CD4-positive, alpha-beta T cell (primary cell): ENCODE measurements at regions not wholly inside any gene's neighbourhood (a gene's known extent, or its start where the extent isn't known, plus 50 kb on each side); places are given as distances from the start of the nearest gene placed in this dataset.

Source experiments
- ATAC-seq: fragments of 200-7000 bp; cut with Tn5 transposase; one replicate; pipeline ENCODE4 v1.10.0; 2022; ENCODE audit warnings: mild to moderate bottlenecking; ENCODE audit not compliant: poor library complexity
- CTCF ChIA-PET: fragments of 350-600 bp; sonication (Branson Sonifier 250); formaldehyde crosslinking; loops from one replicate; lab custom pipeline; 2021; ENCODE audit warnings: antibody characterized with exemption, inconsistent platforms; lab: Charles Lee
- POLR2A ChIA-PET: fragments of 350-600 bp; sonication (Branson Sonifier 250); formaldehyde crosslinking; loops from one replicate; lab custom pipeline; 2021; ENCODE audit warnings: antibody characterized with exemption, inconsistent platforms; lab: Charles Lee
- DNase-seq, 14 experiments: peaks; one replicate each; pipeline ENCODE4 v3.0.0-alpha.2; 2013 to 2020; ENCODE audit warnings: mixed read lengths in 2 of 14
- H3K27ac ChIP-seq, 2 donors: one replicate each; pipeline versions ENCODE4 v1.5.1 to v1.7.0; 2013; ENCODE audit warnings: low read length in 2 of 2, low read depth in 1 of 2, mild to moderate bottlenecking in 1 of 2
- H3K27me3 ChIP-seq, 2 experiments: 1 replicate in 1 of 2; 2 replicates in 1 of 2; pipeline versions ENCODE4 v1.6.1 to v1.7.0; 2013; ENCODE audit warnings: low read length in 2 of 2, control low read depth in 1 of 2, mild to moderate bottlenecking in 1 of 2, moderate library complexity in 1 of 2; ENCODE audit not compliant: insufficient read depth in 2 of 2, control insufficient read depth in 1 of 2
- H3K36me3 ChIP-seq: one replicate; pipeline ENCODE4 v1.6.1; 2013; ENCODE audit warnings: low read length, control low read depth; ENCODE audit not compliant: insufficient read depth
- H3K4me1 ChIP-seq: one replicate; pipeline ENCODE4 v1.6.1; 2013; ENCODE audit warnings: low read length, control low read depth; ENCODE audit not compliant: insufficient read depth
- H3K4me3 ChIP-seq: one replicate; pipeline ENCODE4 v1.5.1; 2013; ENCODE audit warnings: mild to moderate bottlenecking, low read length, moderate library complexity
- H3K9me3 ChIP-seq, 2 experiments: 1 replicate in 1 of 2; 2 replicates in 1 of 2; pipeline versions ENCODE4 v1.6.1 to v1.7.0; 2013; ENCODE audit warnings: low read length in 2 of 2, mild to moderate bottlenecking in 2 of 2, control low read depth in 1 of 2, moderate library complexity in 1 of 2; ENCODE audit not compliant: control insufficient read depth in 1 of 2, insufficient read depth in 1 of 2
- H3K27ac Mint-ChIP-seq: one replicate; pipeline ENCODE4 v1.8.0; 2020; ENCODE audit warnings: mixed read lengths
- H3K27me3 Mint-ChIP-seq: one replicate; pipeline ENCODE4 v1.8.0; 2021; ENCODE audit warnings: mixed read lengths
- H3K36me3 Mint-ChIP-seq: one replicate; pipeline ENCODE4 v1.8.0; 2021; ENCODE audit warnings: low read depth, mixed read lengths
- H3K4me1 Mint-ChIP-seq: one replicate; pipeline ENCODE4 v1.8.0; 2021; ENCODE audit warnings: low read depth, mixed read lengths
- H3K4me3 Mint-ChIP-seq: one replicate; pipeline ENCODE4 v1.8.0; 2020; ENCODE audit warnings: mild to moderate bottlenecking, mixed read lengths
- H3K9me3 Mint-ChIP-seq: one replicate; pipeline ENCODE4 v1.8.0; 2020; ENCODE audit warnings: mixed read lengths
- intact Hi-C, 2 experiments: fragments of 100-400 bp; cut with DNase I in 1 of 2; cut with micrococcal nuclease in 1 of 2; formaldehyde crosslinking; loops; one replicate each; pipeline versions ENCODE4 v1.15.1 to v1.9.0; 2023 to 2025; cut with DNase I, micrococcal nuclease
- TF ChIP-seq, protein P1 (sequence below): fragments of 200-600 bp; IDR thresholded peaks from one replicate; pipeline ENCODE4 v1.8.0; 2022; ENCODE audit warnings: antibody characterized with exemption, mild to moderate bottlenecking

DNA sequence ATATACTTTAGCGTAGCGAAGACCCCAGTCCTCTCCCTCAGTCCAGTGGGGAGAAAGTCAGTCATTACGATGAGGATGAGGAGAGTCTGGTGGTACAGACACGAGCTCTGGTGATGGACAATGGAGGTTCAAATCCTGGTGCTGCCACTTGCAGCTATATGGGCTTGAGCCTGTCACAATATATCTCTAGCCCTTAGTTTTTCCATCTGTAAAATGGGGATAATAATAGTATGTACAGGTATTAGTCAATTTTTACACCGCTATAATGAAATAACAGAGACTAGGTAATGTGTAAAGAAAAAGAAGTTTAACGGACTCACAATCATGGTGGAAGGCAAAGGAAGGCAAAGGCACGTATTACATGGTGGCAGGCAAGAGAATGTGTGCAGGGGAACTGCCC, 237.9 kb downstream of the BCAS1 start:
- TF ChIP-seq, protein P1, sequence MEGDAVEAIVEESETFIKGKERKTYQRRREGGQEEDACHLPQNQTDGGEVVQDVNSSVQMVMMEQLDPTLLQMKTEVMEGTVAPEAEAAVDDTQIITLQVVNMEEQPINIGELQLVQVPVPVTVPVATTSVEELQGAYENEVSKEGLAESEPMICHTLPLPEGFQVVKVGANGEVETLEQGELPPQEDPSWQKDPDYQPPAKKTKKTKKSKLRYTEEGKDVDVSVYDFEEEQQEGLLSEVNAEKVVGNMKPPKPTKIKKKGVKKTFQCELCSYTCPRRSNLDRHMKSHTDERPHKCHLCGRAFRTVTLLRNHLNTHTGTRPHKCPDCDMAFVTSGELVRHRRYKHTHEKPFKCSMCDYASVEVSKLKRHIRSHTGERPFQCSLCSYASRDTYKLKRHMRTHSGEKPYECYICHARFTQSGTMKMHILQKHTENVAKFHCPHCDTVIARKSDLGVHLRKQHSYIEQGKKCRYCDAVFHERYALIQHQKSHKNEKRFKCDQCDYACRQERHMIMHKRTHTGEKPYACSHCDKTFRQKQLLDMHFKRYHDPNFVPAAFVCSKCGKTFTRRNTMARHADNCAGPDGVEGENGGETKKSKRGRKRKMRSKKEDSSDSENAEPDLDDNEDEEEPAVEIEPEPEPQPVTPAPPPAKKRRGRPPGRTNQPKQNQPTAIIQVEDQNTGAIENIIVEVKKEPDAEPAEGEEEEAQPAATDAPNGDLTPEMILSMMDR, result no peak
- Mint-ChIP-seq H3K4me1 (peaks cover 72% of the 10 kb centered on the region), H3K9me3 (no peaks in the 10 kb centered on the region), H3K36me3 (peaks cover 4% of the 10 kb centered on the region), H3K27ac (peak overlapping the region; percentile 13), H3K27me3 (no peaks in the 10 kb centered on the region), H3K4me3 (no peak overlapping the region)
- H3K27ac ChIP-seq, result no peak overlapping the region
- ATAC-seq, result no peak
- POLR2A ChIA-PET, result no interaction called here
- H3K9me3 ChIP-seq, result no peaks in the 10 kb centered on the region
- H3K4me1 ChIP-seq, result peaks cover 42% of the 10 kb centered on the region
- intact Hi-C loops, result loop anchor here in 1 of 2 experiments (5.0 kb wide), 1 partner anchor 85 kb away; no protein-coding TSS in a partner anchor
- H3K4me3 ChIP-seq, result no peak overlapping the region
- no peak for DNase-seq
- CTCF ChIA-PET, result no interaction called here
- H3K36me3 ChIP-seq, result no peaks in the 10 kb centered on the region
- no peaks in the 10 kb centered on the region for H3K27me3 ChIP-seq

DNA sequence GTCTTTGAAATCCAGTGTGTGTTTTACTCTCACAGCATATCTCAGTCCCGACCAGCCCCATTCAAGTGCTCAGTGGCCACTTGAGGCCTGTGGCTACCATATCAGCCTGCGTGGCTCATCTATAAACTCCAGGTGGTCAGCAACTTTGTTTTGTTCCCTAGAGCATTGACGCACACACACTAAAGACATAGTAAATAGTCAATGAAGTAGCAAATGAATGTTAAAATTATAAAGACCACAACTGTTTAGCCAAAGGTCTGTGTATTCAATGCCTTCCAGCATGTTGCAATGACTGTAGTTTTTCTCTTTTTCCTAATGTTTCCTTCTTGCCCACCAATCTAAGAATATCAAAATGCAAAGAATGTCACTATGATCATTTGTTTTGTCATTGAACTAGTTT, 238.2 kb upstream of the ZNF217 start:
- ATAC-seq (no peak), DNase-seq (no peak)
- POLR2A ChIA-PET, result interaction anchor here (1.6 kb wide), 1 partner anchor 34 kb away, joined by 5 read pairs; no protein-coding TSS in a partner anchor
- Histone ChIP-seq H3K27ac (no peak overlapping the region), H3K36me3 (no peaks in the 10 kb centered on the region), H3K27me3 (no peaks in the 10 kb centered on the region), H3K4me3 (no peak overlapping the region), H3K9me3 (no peaks in the 10 kb centered on the region), H3K4me1 (peaks cover 36% of the 10 kb centered on the region)
- peaks cover 4% of the 10 kb centered on the region for H3K36me3 Mint-ChIP-seq
- intact Hi-C loops, result loop anchor here in 1 of 2 experiments (5.0 kb wide), 1 partner anchor 85 kb away; no protein-coding TSS in a partner anchor
- peaks cover 71% of the 10 kb centered on the region for H3K4me1 Mint-ChIP-seq
- no peak overlapping the region for H3K27ac Mint-ChIP-seq
- H3K27me3 Mint-ChIP-seq, result no peaks in the 10 kb centered on the region
- H3K4me3 Mint-ChIP-seq, result no peak overlapping the region
- no peaks in the 10 kb centered on the region for H3K9me3 Mint-ChIP-seq
- TF ChIP-seq, protein P1, result no peak
- CTCF ChIA-PET, result no interaction called here

- Mint-ChIP-seq H3K27ac (no peak overlapping the region), H3K4me3 (no peak overlapping the region), H3K9me3 (no peaks in the 10 kb centered on the region), H3K27me3 (no peaks in the 10 kb centered on the region), H3K36me3 (peaks cover 4% of the 10 kb centered on the region), H3K4me1 (peaks cover 71% of the 10 kb centered on the region)
- TF ChIP-seq, protein P1, result no peak
- DNase-seq (no peak), ATAC-seq (no peak)
- Histone ChIP-seq H3K36me3 (no peaks in the 10 kb centered on the region), H3K9me3 (no peaks in the 10 kb centered on the region), H3K4me3 (no peak overlapping the region), H3K4me1 (peaks cover 30% of the 10 kb centered on the region), H3K27me3 (no peaks in the 10 kb centered on the region), H3K27ac (no peak overlapping the region)
- ChIA-PET CTCF (interaction anchor here (0.7 kb wide), 1 partner anchor 80 kb away, joined by 3 read pairs; no protein-coding TSS in a partner anchor), POLR2A (interaction anchor here (0.6 to 1.6 kb wide), 3 partner anchors 35 to 238 kb away, joined by 3 to 5 read pairs (median 5); no protein-coding TSS in a partner anchor)
- intact Hi-C loops, result loop anchor here in 1 of 2 experiments (5.0 kb wide), 1 partner anchor 86 kb away; no protein-coding TSS in a partner anchor
Observed at GRCh38 chr20:53831228-53831627, 237.6 kb upstream of the ZNF217 start.
